ENCODE measurements at regions not wholly inside any gene's neighbourhood (a gene's known extent, or its start where the extent isn't known, plus 50 kb on each side); places are given as distances from the start of the nearest gene placed in this dataset.

DNA sequence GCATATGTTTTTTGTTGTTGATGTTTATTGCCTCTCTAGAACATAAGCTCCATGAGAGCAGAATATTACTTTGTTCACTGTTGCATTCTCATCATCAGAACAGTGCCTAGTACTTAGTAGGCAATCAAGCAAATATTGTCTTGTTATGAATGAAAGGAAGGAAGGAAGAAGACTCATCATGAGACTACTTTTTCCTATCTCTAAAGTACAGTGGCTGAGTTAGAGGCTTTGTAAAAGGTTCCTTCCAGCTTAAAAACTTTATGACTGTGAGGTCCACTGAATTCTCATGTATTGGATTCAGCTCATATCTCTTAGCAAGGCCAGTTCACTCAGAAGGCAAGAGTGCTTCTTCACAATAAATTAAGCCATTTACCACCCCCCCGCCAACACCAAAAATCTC, 171.8 kb upstream of the NR3C1 start:
- FAIRE-seq: no peak
- CTCF ChIA-PET (ENCODE audit: low intra/inter-chr PET ratio): no interaction called here
- H2AFZ ChIP-seq (ENCODE audit: low read depth, low read length): no peak overlapping the region

More for the DNA sequence above, 171.8 kb upstream of the NR3C1 start:
- Histone ChIP-seq H3K9me3 (replicated peaks; ENCODE audit: control insufficient read depth, insufficient read depth, low read depth, low read length) (no peaks in the 10 kb centered on the region), H3K27ac (ENCODE audit: extremely low read depth, low read depth, low read length) (no peak overlapping the region), H3K4me2 (ENCODE audit: insufficient read depth, low read length) (no peak overlapping the region), H3K4me3 (no peak overlapping the region), H3K9me1 (ENCODE audit: control insufficient read depth, insufficient read depth, low read length) (no peaks in the 10 kb centered on the region), H3K4me1 (replicated peaks in 1 of 2; ENCODE audit: control insufficient read depth in 2 of 2, insufficient read depth in 2 of 2, low read length in 2 of 2) (no peaks in the 10 kb centered on the region; a peak in 1 of 5 replicates), H3K79me2 (ENCODE audit: control insufficient read depth, insufficient read depth, low read length) (no peaks in the 10 kb centered on the region), H3K9ac (ENCODE audit: insufficient read depth in 1 of 2, low read depth in 2 of 2, low read length in 2 of 2) (no peak overlapping the region), H4K20me1 (replicated peaks; ENCODE audit: control insufficient read depth, insufficient read depth, low read length) (no peaks in the 10 kb centered on the region), H3K27me3 (ENCODE audit: control insufficient read depth in 2 of 2, insufficient read depth in 2 of 2, low read length in 2 of 2) (0 out of 5 replicates have a peak, but pooled peaks cover 0 to 2% of the 10 kb centered on the region in 2 experiments), H3K36me3 (ENCODE audit: control insufficient read depth, insufficient read depth, low read length) (no peaks in the 10 kb centered on the region)
- POLR2A ChIA-PET: interaction anchor here (0.6 to 0.7 kb wide), 2 partner anchors 43 to 159 kb away, joined by 3 to 4 read pairs; no protein-coding TSS in a partner anchor
- in situ Hi-C loops (cut with MboI) (no loop called here), intact Hi-C loops (cut with micrococcal nuclease) (no loop called here)
- no TSS peak for BruUV-seq (replicated peaks)
- WGBS (ENCODE audit: insufficient coverage, low coverage, missing lambda C conversion rate): 14% methylated on average over 1 of the region's 1 CpG
- DNase-seq (ENCODE audit: extremely low read depth in 1 of 4, low spot score in 3 of 4) (no peak), ATAC-seq (no peak)
- TF ChIP-seq, protein P1, sequence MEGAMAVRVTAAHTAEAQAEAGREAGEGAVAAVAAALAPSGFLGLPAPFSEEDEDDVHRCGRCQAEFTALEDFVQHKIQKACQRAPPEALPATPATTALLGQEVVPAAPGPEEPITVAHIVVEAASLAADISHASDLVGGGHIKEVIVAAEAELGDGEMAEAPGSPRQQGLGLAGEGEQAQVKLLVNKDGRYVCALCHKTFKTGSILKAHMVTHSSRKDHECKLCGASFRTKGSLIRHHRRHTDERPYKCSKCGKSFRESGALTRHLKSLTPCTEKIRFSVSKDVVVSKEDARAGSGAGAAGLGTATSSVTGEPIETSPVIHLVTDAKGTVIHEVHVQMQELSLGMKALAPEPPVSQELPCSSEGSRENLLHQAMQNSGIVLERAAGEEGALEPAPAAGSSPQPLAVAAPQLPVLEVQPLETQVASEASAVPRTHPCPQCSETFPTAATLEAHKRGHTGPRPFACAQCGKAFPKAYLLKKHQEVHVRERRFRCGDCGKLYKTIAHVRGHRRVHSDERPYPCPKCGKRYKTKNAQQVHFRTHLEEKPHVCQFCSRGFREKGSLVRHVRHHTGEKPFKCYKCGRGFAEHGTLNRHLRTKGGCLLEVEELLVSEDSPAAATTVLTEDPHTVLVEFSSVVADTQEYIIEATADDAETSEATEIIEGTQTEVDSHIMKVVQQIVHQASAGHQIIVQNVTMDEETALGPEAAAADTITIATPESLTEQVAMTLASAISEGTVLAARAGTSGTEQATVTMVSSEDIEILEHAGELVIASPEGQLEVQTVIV (CRISPR knock-in tag; IDR thresholded peaks at IDR 0.05; ENCODE audit: borderline replicate concordance): no peak
- no peak for TF ChIP-seq BCOR (IDR thresholded peaks at IDR 0.05)
- TF ChIP-seq ZNF766 (CRISPR knock-in tag; conservative IDR thresholded peaks at IDR 0.05): no peak
- no peak for TF ChIP-seq POLR2AphosphoS2 (IDR thresholded peaks at IDR 0.05; ENCODE audit: low read length)
- TF ChIP-seq ESRRB (CRISPR knock-in tag; IDR thresholded peaks at IDR 0.05; ENCODE audit: borderline replicate concordance): no peak
- TF ChIP-seq ZNF165 (CRISPR knock-in tag; IDR thresholded peaks at IDR 0.05; ENCODE audit: borderline replicate concordance): no peak
- no peak for TF ChIP-seq ZNF140 (CRISPR knock-in tag; IDR thresholded peaks at IDR 0.05)
- no peak for TF ChIP-seq TEAD1 (CRISPR knock-in tag; IDR thresholded peaks at IDR 0.05)
- no peak for TF ChIP-seq U2AF1 (optimal IDR thresholded peaks at IDR 0.05; ENCODE audit: low read depth, low read length)
- TF ChIP-seq ARID1B (IDR thresholded peaks at IDR 0.05): no peak
- no peak for TF ChIP-seq HLTF (IDR thresholded peaks at IDR 0.05)
- TF ChIP-seq RAD21 (CRISPR knock-in tag; conservative IDR thresholded peaks at IDR 0.05 in 1 of 2, IDR thresholded peaks at IDR 0.05 in 1 of 2): no peak
- TF ChIP-seq ZNF324 (CRISPR knock-in tag; IDR thresholded peaks at IDR 0.05): no peak
- no peak for TF ChIP-seq TGIF2 (CRISPR knock-in tag; IDR thresholded peaks at IDR 0.05)
- TF ChIP-seq, protein P2, sequence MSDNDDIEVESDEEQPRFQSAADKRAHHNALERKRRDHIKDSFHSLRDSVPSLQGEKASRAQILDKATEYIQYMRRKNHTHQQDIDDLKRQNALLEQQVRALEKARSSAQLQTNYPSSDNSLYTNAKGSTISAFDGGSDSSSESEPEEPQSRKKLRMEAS (CRISPR knock-in tag; IDR thresholded peaks at IDR 0.05): no peak
- TF ChIP-seq, protein P3, sequence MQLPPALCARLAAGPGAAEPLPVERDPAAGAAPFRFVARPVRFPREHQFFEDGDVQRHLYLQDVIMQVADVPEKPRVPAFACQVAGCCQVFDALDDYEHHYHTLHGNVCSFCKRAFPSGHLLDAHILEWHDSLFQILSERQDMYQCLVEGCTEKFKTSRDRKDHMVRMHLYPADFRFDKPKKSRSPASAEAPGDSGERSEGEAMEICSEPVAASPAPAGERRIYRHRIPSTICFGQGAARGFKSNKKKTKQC (CRISPR knock-in tag; IDR thresholded peaks at IDR 0.05): no peak
- no peak for TF ChIP-seq ZNF583 (CRISPR knock-in tag; IDR thresholded peaks at IDR 0.05)

Data from K562 (cell line).